NCI-H2029 treated with DMSO at 0.1 percent for 48 hours (cell line): ENCODE measurements at regions not wholly inside any gene's neighbourhood (a gene's known extent, or its start where the extent isn't known, plus 50 kb on each side); places are given as distances from the start of the nearest gene placed in this dataset.
"Not testable (repeated sequence)": the region's sequence is repeated elsewhere in the genome, so short reads cannot be mapped to it uniquely, and the experiment has no call there.

Source experiments
- DNase-seq: peaks from one replicate; lab custom pipeline; 2025; lab: John Stamatoyannopoulos, UW

DNA sequence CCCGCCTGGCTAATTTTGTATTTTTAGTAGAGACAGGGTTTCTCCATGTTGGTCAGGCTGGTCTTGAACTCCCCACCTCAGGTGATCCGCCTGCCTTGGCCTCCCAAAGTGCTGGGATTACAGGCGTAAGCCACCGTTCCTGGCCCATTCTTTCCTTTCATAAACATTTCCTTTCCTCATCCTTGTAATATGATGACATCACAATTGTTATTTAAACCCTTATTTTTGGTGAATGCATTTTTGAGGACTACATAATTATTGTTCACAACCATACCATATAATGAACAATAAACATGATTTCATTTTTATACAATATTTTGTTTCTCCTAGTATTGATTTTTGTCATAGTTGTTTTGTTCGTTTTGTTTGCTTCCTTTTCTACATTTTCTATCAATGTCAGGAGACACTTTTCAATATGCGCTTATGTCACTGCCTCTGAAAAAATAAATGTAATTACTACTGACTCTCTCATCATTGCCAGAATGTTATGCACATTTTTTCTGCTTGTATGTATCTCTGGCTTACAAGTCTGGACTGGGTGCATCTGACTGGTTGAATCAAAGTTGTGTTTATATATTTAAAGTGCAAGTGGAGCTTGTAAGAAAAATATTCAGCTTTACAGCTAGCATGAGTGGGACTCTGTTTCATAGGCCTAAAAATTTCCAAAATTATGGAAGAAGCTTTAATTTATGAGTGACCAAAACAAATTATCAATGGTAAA lies 2286.3 kb upstream of the RAG2 start:
- DNase-seq = no peak

DNA sequence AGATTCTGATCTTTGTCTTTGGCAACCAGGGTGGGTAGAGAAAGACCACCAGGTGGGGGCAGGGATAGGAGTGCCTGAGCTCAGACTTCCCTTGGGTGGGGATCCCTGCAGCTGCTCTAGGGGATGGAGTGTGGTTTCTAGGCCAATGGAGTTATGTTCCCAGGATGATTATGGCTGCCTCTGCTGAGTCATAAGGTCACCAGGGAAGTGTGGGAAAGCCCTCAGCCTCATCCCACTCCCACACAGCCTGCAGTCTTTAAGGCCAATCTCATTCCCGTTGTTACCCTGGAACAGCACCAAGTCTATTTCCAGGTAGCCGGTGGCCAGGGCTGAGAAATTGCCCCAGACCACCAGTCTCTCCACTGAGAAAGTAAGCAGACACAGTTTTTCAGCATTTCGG lies 2269.3 kb upstream of the RAG2 start:
- no peak for DNase-seq

DNA sequence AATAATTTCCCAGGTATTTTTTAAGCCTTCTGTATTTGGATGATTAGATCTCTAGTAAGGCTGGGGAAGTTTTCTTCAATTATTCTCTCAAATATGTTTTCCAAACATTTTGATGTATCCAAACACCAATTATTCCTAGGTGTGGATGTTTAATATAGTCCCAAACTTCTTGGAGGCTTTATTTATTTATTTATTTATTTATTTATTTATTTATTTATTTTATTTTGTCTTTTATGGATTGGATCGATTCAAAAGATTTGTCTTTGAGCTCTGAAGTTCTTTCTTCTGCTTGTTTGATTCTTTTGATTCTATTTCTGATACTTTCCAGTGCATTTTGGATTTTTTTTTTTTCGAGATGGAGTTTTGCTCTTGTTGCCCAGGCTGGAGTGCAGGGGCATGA lies 2267.9 kb upstream of the RAG2 start:
- no peak for DNase-seq

DNA sequence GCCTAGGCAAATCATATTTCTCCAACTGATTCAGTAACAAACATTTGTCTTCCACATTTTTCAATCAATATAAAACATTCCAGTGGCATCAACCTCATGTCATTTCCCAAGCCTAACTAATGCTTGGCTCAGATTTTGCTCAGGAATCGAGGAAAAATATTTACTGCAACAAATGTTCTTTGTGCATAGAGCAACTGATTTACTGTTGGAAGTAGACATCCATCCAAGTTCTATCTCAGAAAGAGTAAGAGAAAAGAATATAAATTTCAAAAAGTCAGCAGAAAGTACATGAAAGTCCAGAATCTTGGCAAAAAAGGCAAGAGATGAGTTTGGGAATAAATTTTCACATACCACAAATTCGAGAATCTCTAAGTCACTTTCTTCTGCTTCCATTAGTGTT lies 2245.0 kb upstream of the RAG2 start:
- DNase-seq = no peak

DNA sequence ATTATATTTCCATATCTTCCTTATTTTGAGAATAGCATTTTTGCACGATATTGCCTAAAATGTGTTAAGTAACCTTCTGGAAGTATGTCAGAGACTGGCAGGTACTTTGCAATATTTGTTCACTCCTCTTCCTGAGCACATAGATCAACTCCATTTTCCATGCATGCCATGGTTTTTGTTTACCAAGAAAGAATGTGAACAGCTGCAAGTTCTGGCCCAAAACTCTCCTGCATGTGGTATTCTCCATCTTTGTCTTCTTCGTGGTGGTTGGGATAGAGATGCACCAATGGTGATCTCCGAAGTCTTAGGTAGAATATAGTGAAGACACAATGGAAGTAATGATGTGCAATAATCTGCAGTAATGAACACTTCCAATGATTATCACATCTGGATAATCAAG lies 2241.0 kb upstream of the RAG2 start:
- DNase-seq = no peak

DNA sequence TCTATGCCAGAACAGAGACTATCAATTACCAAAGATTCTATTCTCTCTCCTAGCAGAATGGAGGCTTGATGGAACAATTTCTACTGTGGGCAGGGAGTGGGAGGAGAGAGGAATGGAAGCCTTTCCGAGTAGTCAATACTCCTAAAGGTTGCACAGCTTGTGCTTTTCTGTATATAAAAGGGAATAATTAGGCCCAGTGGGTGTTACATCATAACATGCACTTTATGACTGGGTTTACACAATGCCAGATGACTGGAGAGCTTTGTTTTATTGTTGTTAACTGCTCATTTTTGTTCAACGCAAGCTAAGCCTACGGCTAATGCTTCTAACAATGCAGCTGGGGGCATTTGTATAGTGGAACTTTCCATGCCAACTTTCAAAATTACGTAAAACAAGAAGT lies 2237.9 kb upstream of the RAG2 start:
- DNase-seq = no peak

DNA sequence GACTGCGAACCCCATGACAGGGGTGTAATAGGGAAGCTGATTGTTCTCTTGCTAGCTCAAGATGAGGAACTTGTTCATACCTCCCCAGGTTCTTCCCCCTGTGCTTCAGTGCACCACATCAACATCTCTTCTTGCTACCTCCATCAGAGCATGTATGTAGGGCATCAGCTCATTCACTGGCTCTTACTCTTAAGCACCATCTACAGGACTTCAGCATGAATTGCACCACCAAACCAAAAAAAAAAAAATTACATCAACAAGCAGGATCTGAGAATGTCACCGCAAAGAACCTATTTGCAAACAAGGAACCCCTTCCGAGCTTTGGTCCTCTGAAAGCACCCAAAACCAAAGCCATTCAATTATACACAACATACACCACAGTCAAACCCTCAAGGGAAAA lies 2226.5 kb upstream of the RAG2 start:
- no peak for DNase-seq

DNA sequence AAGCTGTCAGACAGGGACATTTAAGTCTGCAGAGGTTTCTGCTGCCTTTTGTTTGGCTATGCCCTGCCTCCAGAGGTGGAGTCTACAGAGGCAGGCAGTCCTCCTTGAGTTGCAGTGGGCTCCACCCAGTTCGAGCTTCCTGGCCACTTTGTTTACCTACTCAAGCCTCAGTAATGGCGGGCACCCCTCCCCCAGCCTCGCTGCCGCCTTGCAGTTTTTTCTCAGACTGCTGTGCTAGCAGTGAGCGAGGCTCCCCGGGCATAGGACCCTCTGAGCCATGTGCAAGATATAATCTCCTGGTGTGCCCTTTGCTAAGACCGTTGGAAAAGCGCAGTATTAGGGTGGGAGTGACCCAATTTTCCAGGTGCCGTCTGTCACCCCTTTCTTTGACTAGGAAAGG lies 2223.8 kb upstream of the RAG2 start:
- not testable (repeated sequence) for DNase-seq

DNA sequence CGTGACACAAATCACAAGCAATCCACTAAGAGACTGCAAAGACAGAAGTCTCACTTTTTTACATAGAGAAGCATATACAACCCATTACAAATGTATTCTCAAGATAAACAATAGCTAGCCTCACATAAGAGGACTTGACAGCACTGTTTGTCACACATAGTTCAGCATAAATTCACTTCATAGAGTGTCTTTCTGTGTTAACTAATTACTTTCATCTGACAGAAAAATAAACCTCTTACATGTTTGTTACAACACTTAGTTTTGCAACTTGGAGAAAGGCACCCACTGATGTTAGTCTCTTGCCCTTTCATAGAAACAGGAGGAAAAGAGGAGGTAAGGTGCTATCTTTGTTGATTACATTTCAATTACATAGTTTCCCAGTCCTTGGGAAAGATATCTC lies 2221.9 kb upstream of the RAG2 start:
- DNase-seq = no peak

DNA sequence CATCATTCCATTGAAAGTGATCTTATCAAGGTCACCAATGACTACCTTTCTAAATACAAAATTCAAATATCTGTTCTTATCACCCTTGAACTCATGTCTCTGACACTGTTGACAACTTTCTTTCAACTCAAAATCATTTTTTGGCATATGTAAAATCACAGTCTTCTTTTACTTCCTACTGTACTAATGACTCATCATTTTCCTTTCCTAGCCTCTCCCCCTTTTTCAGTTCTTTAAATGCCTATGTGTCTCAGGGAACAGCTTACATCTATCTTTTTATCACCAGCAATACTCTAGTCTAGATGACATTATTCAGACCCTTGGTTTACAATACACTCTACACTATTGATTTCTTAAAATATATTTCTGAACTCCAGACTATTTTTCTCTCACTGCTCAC lies 2220.7 kb upstream of the RAG2 start:
- no peak for DNase-seq

DNA sequence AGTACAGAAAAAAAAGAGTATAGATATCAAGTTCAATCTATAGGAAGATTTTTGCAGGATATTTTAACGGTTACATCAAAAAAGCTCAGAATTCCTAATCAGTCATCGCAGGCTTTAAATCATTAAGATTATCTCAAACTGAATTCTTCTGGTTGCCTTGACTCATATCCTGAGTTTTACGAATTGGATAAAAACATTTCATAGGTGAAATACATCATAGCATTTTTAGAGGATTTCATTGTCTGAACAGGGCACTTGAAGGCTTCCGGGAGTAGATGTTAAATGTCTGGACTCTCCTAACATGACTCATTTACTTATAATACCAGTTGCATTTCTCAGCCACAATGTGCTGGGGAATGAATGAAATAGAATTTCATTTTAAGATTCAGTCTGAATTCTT lies 2216.6 kb upstream of the RAG2 start:
- no peak for DNase-seq

DNA sequence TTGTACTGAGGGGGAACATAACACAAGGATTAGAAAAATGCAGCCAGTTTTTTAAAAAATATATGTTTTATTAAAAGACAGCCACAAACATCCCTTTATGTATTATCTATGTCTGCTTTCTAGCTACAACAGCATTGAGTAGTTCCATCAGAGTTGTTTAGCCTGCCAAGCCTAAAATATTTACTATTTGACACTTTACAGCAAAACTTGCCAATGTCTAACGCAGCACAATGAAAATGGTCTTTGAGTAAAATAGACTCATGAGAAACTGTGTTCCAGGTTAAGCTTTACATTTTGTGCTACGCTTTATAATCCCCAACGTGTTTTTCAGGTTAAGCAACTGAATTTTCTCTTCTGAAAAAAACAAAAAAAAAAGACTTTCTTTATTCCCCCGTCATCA lies 2211.5 kb upstream of the RAG2 start:
- no peak for DNase-seq

DNA sequence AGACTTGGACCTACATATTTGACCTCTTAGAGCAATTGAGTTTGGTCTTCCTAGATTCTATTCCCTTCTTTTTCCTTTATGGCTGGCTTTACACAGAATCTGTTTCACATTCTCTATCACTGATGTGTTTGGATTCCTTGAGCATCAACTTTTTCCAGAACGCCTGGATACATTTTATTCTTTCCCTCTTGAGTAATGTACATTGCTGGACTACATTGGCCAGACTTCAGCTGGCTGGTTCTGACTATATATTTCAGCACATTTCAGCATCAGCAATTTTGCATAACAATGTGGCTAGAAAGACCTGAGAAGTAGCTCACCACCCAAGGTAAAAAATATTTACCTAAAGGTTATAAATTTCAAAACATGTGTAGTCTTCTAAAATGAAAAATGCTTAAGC lies 2198.2 kb upstream of the RAG2 start:
- DNase-seq = no peak

DNA sequence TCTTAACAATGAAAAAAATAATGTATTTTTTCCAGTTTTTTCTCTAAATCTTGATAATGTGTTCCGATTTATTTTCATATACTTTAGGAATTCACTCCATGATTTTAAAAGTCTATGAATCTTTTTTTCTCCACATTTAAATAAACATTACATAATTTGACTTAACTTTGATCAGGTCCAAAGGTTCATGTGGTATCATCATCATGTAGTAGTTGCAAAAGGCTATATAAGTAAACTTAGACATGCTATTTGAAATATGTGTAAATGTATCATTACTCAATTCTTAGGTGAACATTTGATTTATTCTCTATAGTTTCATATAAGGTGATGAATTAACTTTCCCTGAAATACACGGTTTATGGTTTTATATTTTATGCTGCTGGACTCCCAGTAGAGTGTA lies 2197.0 kb upstream of the RAG2 start:
- DNase-seq = no peak

DNA sequence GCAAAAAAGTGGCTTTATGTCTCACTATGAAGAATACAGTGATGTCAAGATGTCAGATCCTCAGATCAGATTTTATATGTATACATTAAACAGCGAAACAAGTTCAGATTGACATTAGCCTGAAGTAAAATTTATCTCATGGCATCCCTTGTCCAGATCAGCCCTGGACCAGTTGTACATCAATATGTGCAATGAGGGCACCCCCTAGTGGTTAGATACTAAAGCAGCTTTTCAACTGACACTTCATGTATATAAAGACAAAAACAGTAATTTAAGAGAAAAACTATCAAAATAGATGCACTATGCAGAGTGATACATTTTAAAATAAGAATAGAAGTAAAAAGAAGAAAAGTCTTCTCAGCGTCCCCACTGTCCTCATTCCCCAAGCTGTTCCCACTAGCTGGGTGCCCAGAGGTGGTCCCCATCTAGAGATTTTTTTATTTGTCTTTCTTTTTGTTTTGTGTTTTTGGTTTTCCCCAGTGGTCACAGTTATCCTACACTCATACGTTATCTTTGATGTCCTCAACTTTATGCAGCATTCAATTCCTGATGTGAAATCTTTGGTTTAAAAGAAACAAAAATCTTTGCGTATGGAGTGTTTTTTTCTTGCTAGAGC lies 2193.4 kb upstream of the RAG2 start:
- DNase-seq = peak; percentile 38

DNA sequence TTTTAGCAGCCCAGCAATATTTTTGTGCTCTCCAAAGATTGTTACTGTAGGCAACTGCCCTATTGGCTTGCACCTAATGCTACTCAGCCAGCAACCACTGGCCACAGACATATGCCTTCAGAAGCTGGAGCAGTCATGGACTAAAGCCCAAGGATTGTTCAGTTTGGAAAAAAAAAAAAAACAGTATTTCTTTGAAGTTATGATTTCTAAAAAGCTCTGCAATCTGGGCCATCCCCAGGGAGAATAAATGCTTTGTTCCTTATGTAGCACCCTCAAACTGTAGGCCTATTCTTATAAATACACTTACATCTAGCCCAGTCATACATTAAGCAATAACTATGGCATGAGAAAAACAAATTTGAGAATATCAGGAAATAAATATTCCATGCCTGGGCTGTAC lies 2190.5 kb upstream of the RAG2 start:
- DNase-seq = no peak

DNA sequence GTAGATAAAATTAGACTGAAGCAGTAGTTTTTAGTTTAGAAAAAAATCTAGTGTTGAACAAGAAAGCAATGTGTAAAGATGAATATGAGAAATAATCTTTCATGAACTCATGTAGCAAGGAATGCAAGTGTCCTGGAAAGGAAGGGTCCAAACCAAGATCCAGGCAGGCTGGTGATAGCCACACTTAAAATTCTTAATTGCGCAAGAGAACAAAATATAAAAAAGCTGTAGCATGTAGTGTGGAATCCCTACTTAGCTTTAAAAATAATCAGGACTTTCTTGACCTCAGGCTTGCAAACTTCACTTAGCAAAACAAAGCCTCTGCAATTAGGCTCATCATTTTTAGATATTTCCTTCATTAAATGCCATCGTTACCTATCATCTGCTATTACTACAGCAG lies 2186.1 kb upstream of the RAG2 start:
- no peak for DNase-seq

DNA sequence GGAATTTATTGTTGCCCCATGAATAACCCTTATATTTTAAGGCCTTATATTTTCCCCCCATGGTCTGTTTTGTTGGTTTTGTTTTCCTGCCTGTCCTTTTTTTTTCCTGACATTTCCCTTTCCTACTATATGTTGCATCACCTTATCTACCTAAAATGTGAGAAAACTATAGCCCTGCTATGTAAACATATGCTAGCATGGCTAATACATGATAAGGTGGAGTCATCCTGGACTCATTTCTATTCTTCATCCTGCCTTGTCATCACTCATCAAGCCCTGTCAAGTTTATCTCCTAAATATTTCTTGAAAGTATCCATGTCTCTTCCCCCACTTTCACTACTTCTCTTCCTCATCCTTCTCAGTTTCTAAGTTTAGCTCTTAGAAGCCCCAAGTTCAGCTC lies 2168.8 kb upstream of the RAG2 start:
- no peak for DNase-seq

DNA sequence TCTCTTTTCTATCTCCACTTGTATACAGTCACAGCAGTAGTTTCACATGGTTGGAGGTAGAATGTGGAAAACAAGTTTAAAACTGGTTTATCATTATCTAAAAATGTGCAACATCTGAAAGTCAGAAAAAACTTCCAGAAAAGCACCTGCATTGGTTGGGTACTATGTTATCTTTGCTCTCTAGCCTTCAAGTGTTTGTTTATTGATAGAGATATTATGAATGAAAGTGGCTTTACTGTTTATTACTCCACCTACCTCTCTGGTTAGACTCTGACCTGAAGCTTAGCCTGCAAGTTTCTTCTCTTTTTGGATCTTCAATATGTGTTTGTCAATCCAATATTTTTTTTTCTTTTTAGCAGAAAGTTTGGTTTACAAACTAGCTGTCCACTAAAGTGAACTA lies 2161.4 kb upstream of the RAG2 start:
- no peak for DNase-seq

DNA sequence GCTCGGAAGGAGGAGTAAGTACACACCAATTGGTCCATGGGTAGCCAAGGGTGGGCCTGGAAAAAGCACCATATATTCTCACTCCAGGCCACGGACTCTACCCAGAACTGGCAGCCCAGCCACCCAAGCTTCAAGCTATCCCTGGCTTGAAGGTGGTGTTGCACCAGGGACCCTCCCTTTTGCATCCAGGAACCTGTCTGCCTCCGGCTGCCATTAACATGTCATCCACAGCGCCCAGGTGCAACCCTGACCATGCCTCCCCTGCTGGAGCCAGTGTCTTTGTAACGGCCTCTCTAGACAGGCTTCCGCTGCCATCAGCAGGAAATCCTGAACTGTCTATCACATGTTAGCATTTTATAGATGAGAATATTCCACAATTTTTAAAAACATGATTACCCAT lies 2158.5 kb upstream of the RAG2 start:
- no peak for DNase-seq

DNA sequence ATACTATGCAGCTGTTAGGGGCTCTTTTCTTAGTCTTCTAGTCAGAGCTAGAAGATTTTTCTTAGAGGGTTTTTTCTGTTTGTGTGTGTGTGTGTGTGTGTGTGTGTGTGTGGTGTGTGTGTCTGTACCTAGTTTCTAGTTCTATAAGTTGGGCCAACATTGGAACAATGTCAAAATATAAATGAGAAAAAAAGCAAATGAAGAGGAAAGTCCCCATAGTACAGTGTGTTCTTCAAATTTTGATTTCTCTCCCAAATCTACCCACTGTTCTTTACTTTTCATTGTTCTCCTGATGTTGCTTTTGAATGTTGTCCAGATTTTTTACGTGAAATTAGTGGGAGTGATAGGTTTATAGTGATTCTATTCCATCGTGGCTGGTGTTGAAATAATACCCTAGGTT lies 2153.4 kb upstream of the RAG2 start:
- no peak for DNase-seq

DNA sequence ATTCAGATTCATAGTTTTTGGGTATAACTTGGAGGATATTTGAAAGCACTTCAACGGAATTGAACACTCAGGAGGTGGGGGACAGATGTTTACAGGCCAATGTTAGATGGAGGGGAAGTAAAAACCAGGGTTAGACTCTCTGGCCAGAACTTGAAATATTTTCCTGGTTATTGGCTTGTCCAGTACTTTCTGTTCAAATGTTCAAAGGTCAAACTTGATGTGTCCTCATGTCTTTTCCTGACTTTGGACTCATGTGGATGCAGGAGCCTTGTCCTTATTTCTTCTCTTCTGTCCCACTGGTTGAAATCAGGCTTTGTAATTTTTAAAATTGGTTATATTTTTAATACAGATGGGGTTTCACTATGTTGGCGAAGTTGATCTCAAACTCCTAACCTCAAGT lies 2148.5 kb upstream of the RAG2 start:
- DNase-seq = not testable (repeated sequence)

DNA sequence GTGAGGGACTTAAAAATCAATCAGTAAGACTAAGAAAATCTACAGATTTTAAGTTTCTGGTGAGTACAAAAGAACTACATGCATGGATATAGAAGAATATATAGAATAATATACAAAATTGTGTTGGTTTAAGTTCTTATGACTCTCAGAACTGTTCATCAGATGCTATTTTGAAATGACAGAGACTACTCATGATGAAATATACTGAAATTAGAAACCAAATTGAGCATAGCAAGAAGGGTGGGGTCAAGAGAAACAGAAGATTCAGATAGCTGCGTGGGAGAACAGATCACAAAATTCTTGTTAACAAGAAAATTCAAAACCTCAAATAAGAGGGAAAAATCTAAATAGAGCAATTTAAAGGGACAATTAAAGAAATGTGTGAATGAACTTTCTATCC lies 2125.3 kb upstream of the RAG2 start:
- DNase-seq = no peak

DNA sequence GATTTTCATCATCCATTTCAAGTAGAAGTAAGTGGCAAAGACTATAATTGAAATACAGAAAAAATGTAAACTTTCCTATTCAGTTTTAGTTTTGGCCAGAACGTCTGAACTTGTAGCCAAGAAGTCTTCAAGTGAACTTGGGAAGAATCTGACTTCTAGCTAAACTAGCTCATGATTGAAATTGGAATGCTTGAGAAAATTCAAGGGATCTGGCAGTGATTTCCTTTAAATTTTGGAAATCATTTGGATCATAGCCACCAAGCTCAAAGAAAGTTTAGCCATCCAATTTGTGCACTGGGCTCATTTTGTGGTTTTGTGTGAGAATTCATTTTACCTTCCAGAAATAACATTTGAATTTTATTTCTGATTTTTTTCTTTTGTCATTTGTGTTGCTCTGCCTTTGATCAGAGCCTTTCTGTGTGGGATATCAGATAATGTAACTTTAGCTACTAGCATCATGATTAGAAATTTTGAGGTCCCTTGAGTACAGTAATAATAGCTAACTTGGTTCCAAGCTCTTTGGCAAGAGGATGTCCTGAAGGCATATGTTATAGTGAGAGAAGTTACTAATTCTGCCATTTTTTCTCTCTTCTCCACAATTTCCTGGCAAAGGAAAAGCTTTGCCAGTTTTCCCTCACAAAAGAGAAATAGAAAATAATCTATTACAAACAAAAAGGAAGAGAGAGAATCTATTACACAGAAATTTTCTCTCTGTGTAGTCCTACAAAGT lies 2123.7 kb upstream of the RAG2 start:
- DNase-seq = no peak
